GM18508 (cell line): ENCODE measurements at regions not wholly inside any gene's neighbourhood (a gene's known extent, or its start where the extent isn't known, plus 50 kb on each side); places are given as distances from the start of the nearest gene placed in this dataset.
"Not testable (repeated sequence)": the region's sequence is repeated elsewhere in the genome, so short reads cannot be mapped to it uniquely, and the experiment has no call there.

Experiments
- ATAC-seq: cut with Tn5 transposase; IDR thresholded peaks from one replicate; pipeline ENCODE4 v1.9.1; 2021; ENCODE audit warnings: moderate number of reproducible peaks; ENCODE audit not compliant: insufficient read depth, unreplicated experiment

GRCh38 chr5:51651476-51651875, 268.2 kb downstream of the ISL1 start:
- ATAC-seq: no peak

- no peak for ATAC-seq
Measured at GRCh38 chr5:51651889-51652288, 268.6 kb downstream of the ISL1 start.

- ATAC-seq: no peak
Measured at GRCh38 chr5:51652980-51653379, 269.7 kb downstream of the ISL1 start.

GRCh38 chr5:51657340-51658240, 274.3 kb downstream of the ISL1 start:
- ATAC-seq: no peak

GRCh38 chr5:51661646-51662265, 278.5 kb downstream of the ISL1 start:
- ATAC-seq: no peak

- ATAC-seq: no peak
Measured at GRCh38 chr5:51664491-51665250, 281.4 kb downstream of the ISL1 start.

GRCh38 chr5:51665251-51665593, 282.0 kb downstream of the ISL1 start:
- ATAC-seq: no peak

- no peak for ATAC-seq
Measured at GRCh38 chr5:51669095-51669494, 285.8 kb downstream of the ISL1 start.

GRCh38 chr5:51678330-51678729, 295.1 kb downstream of the ISL1 start:
- no peak for ATAC-seq

- ATAC-seq: no peak
Measured at GRCh38 chr5:51679286-51679685, 296.0 kb downstream of the ISL1 start.

GRCh38 chr5:51684794-51685355, 301.6 kb downstream of the ISL1 start:
- no peak for ATAC-seq

GRCh38 chr5:51685419-51685818, 302.2 kb downstream of the ISL1 start:
- ATAC-seq: no peak

GRCh38 chr5:51686622-51687021, 303.4 kb downstream of the ISL1 start:
- ATAC-seq: no peak

GRCh38 chr5:51691538-51692079, 308.4 kb downstream of the ISL1 start:
- ATAC-seq: no peak

- ATAC-seq: no peak
Measured at GRCh38 chr5:51694826-51695225, 311.6 kb downstream of the ISL1 start.

- ATAC-seq: no peak
Measured at GRCh38 chr5:51696122-51696521, 312.9 kb downstream of the ISL1 start.

GRCh38 chr5:51702046-51702445, 318.8 kb downstream of the ISL1 start:
- not testable (repeated sequence) for ATAC-seq

GRCh38 chr5:51712201-51712600, 329.0 kb downstream of the ISL1 start:
- no peak for ATAC-seq

- ATAC-seq: not testable (repeated sequence)
Measured at GRCh38 chr5:51715445-51715844, 332.2 kb downstream of the ISL1 start.

GRCh38 chr5:51731421-51732029, 348.3 kb downstream of the ISL1 start:
- no peak for ATAC-seq
